SK-N-SH (cell line): ENCODE measurements at regions not wholly inside any gene's neighbourhood (a gene's known extent, or its start where the extent isn't known, plus 50 kb on each side); places are given as distances from the start of the nearest gene placed in this dataset.

Source experiments
- CTCF ChIA-PET: fragments of 300-600, 350-600 bp; formaldehyde crosslinking; extraction: SDS; loops from one replicate; lab custom pipeline; 2021; lab: Yijun Ruan, JAX
- POLR2A ChIA-PET: fragments of 350-600 bp; sonication (Branson Sonifier 250); formaldehyde crosslinking; extraction: SDS; loops from one replicate; lab custom pipeline; 2020; ENCODE audit warnings: antibody characterized with exemption, inconsistent platforms; lab: Yijun Ruan, JAX
- DNase-seq: peaks from one replicate; pipeline ENCODE4 v3.0.0; 2012
- H2AFZ ChIP-seq: fragments of 200-600 bp; sonication (generic); 2 replicates; pipeline ENCODE4 v1.8.1; 2016; ENCODE audit warnings: antibody characterized with exemption, mild to moderate bottlenecking, low read depth
- H3F3A ChIP-seq: fragments of 200-600 bp; sonication (generic); replicated peaks from 2 replicates; pipeline ENCODE3; 2016; ENCODE audit warnings: antibody characterized with exemption, mild to moderate bottlenecking; ENCODE audit not compliant: insufficient read depth
- H3K27ac ChIP-seq, 2 experiments: fragments of 200-500 bp in 1 of 2; fragments of 200-600 bp in 1 of 2; sonication (Bioruptor generic) in 1 of 2; sonication (generic), shearing (Covaris generic) in 1 of 2; 2 replicates each; pipeline versions ENCODE4 v1.5.1 to v1.6.1; 2014 to 2016; ENCODE audit warnings: low read depth in 2 of 2, inconsistent platforms in 1 of 2, low read length in 1 of 2, mild to moderate bottlenecking in 1 of 2, mixed read lengths in 1 of 2
- H3K27me3 ChIP-seq: fragments of 200-600 bp; sonication (generic), shearing (Covaris generic); 2 replicates; pipeline ENCODE4 v1.6.1; 2016; ENCODE audit warnings: mixed run types; ENCODE audit not compliant: insufficient read depth
- H3K36me3 ChIP-seq, 2 experiments: fragments of 200-500 bp in 1 of 2; fragments of 200-600 bp in 1 of 2; sonication (Bioruptor generic) in 1 of 2; sonication (generic) in 1 of 2; replicated peaks in 1 of 2; 2 replicates each; pipeline versions ENCODE3 to v1.5.1; 2014 to 2016; ENCODE audit warnings: low read length in 1 of 2, mild to moderate bottlenecking in 1 of 2; ENCODE audit not compliant: insufficient read depth in 2 of 2, control insufficient read depth in 1 of 2
- H3K4me1 ChIP-seq, 2 experiments: fragments of 200-500 bp in 1 of 2; fragments of 200-600 bp in 1 of 2; sonication (Bioruptor generic) in 1 of 2; sonication (generic), shearing (Covaris generic) in 1 of 2; 2 replicates each; pipeline versions ENCODE4 v1.5.1 to v1.6.1; 2014 to 2016; ENCODE audit warnings: low read depth in 1 of 2, low read length in 1 of 2, mixed run types in 1 of 2; ENCODE audit not compliant: insufficient read depth in 2 of 2, control insufficient read depth in 1 of 2
- H3K4me2 ChIP-seq: fragments of 200-600 bp; sonication (generic), shearing (Covaris generic); 2 replicates; pipeline ENCODE4 v1.6.1; 2017; ENCODE audit warnings: mixed run types
- H3K4me3 ChIP-seq, 2 experiments: fragments of 200-500 bp in 1 of 2; fragments of 200-600 bp in 1 of 2; sonication (Bioruptor generic) in 1 of 2; sonication (generic), shearing (Covaris generic) in 1 of 2; 2 replicates each; pipeline versions ENCODE4 v1.5.1 to v1.8.1; 2014 to 2016; ENCODE audit warnings: low read depth in 2 of 2, inconsistent platforms in 1 of 2, low read length in 1 of 2, mild to moderate bottlenecking in 1 of 2, mixed read lengths in 1 of 2, moderate library complexity in 1 of 2
- H3K79me2 ChIP-seq: fragments of 200-600 bp; sonication (generic); 2 replicates; pipeline ENCODE4 v1.8.1; 2017; ENCODE audit warnings: mild to moderate bottlenecking; ENCODE audit not compliant: insufficient read depth
- H3K9ac ChIP-seq: fragments of 200-600 bp; sonication (generic); 2 replicates; pipeline ENCODE4 v1.6.1; 2017; ENCODE audit warnings: mixed run types
- H3K9me2 ChIP-seq: fragments of 200-600 bp; sonication (generic); 2 replicates; pipeline ENCODE4 v1.6.1; 2017; ENCODE audit warnings: mixed run types
- H3K9me3 ChIP-seq: fragments of 200-600 bp; sonication (generic); 2 replicates; pipeline ENCODE4 v1.6.1; 2017; ENCODE audit warnings: mixed run types, mild to moderate bottlenecking, moderate library complexity
- H4K20me1 ChIP-seq: fragments of 200-600 bp; sonication (generic); 2 replicates; pipeline ENCODE4 v1.6.1; 2017; ENCODE audit warnings: mild to moderate bottlenecking, mixed run types; ENCODE audit not compliant: insufficient read depth
- CHD2 ChIP-seq: fragments of 150-350 bp; IDR thresholded peaks from 2 replicates; pipeline ENCODE4 v1.6.1; 2018; ENCODE audit warnings: low read length; ENCODE audit not compliant: partially characterized antibody
- ELF1 ChIP-seq: IDR thresholded peaks from 2 replicates; pipeline ENCODE4 v1.4.0; 2012
- FOSL2 ChIP-seq: IDR thresholded peaks from 2 replicates; pipeline ENCODE4 v1.4.0; 2012; ENCODE audit warnings: low read depth, mild to moderate bottlenecking, moderate library complexity, borderline replicate concordance
- FOXM1 ChIP-seq: IDR thresholded peaks from 2 replicates; pipeline ENCODE4 v1.4.0; 2012; ENCODE audit warnings: low read depth, mild to moderate bottlenecking
- GATA2 ChIP-seq: sonication (generic); formaldehyde crosslinking; IDR thresholded peaks from 2 replicates; pipeline ENCODE4 v1.5.0; 2020; ENCODE audit warnings: mild to moderate bottlenecking, missing genetic modification reagents
- JUND ChIP-seq: IDR thresholded peaks from 2 replicates; pipeline ENCODE4 v1.4.0; 2012
- MXI1 ChIP-seq: IDR thresholded peaks from 2 replicates; pipeline ENCODE4 v1.6.1; 2012; ENCODE audit warnings: mild to moderate bottlenecking, low read depth, low read length, improper control_type of control experiment
- NFIC ChIP-seq: IDR thresholded peaks from 2 replicates; pipeline ENCODE4 v1.4.0; 2012; ENCODE audit warnings: borderline replicate concordance
- NRF1 ChIP-seq: IDR thresholded peaks from 2 replicates; pipeline ENCODE4 v1.6.1; 2012; ENCODE audit warnings: low read depth, mild to moderate bottlenecking, low read length
- TAF1 ChIP-seq: IDR thresholded peaks from 2 replicates; pipeline ENCODE4 v1.6.1; 2012; ENCODE audit warnings: low read depth, mild to moderate bottlenecking, low read length, moderate library complexity, borderline replicate concordance
- TCF12 ChIP-seq: IDR thresholded peaks from 2 replicates; pipeline ENCODE4 v1.4.0; 2012
- TEAD4 ChIP-seq: IDR thresholded peaks from 2 replicates; pipeline ENCODE4 v1.4.0; 2012; ENCODE audit warnings: mild to moderate bottlenecking, borderline replicate concordance; ENCODE audit not compliant: insufficient read depth
- YY1 ChIP-seq: IDR thresholded peaks from 2 replicates; pipeline ENCODE4 v1.4.0; 2012; ENCODE audit warnings: low read depth, mild to moderate bottlenecking
- WGBS: methylation state at CpG from one replicate; pipeline ENCODE4 v1.1.6; 2017; ENCODE audit warnings: low lambda C conversion rate; 5-methylcytosine and 5-hydroxymethylcytosine counted together
- TF ChIP-seq, protein P1 (sequence below): fragments of 150-350 bp; IDR thresholded peaks from 2 replicates; pipeline ENCODE4 v1.6.1; 2017; ENCODE audit warnings: antibody characterized with exemption, low read length, low read depth, borderline replicate concordance
- TF ChIP-seq, protein P2 (sequence below): IDR thresholded peaks from 2 replicates; pipeline ENCODE4 v1.4.0; 2012; ENCODE audit warnings: low read depth, borderline replicate concordance
- TF ChIP-seq, protein P3 (sequence below): IDR thresholded peaks from 2 replicates; pipeline ENCODE4 v1.6.1; 2012; ENCODE audit warnings: mild to moderate bottlenecking, low read depth, low read length, moderate library complexity
- TF ChIP-seq, protein P4 (sequence below): fragments of 150-350 bp; IDR thresholded peaks from 2 replicates; pipeline ENCODE4 v1.6.1; 2016; ENCODE audit warnings: mild to moderate bottlenecking, low read depth, low read length
- TF ChIP-seq, protein P5 (sequence below): fragments of 200-600 bp; sonication (generic); IDR thresholded peaks from 2 replicates; pipeline ENCODE4 v1.6.1; 2017; ENCODE audit warnings: antibody characterized with exemption, mild to moderate bottlenecking, moderate library complexity

DNA sequence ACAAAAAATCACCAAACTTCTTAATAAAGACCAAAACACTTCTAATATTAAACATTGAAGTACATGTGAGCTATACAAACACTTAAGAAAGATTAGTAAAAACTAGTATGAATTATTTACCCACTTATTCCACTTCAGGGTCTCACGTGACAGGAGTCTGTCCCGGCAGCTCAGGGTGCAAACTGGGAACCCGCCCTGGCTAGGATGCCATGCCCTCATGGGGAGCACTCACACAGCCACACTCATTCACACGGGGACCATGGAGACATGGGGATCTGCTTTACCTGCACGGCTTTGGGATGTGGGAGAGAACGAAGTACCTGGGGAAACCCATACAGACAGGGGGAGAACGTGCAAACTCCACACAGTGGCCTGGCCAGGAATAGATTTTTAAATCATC, 179.3 kb upstream of the UBE3A start:
- Histone ChIP-seq H3K9me2 (no peaks in the 10 kb centered on the region), H2AFZ (no peak overlapping the region), H4K20me1 (no peaks in the 10 kb centered on the region), H3K9ac (no peak overlapping the region), H3K9me3 (no peaks in the 10 kb centered on the region), H3K27ac (no peak overlapping the region), H3K4me3 (no peak overlapping the region), H3K27me3 (no peaks in the 10 kb centered on the region), H3K36me3 (no peaks in the 10 kb centered on the region), H3F3A (no peaks in the 10 kb centered on the region), H3K79me2 (no peaks in the 10 kb centered on the region), H3K4me1 (no peaks in the 10 kb centered on the region), H3K4me2 (no peak overlapping the region)
- CTCF ChIA-PET: no interaction called here
- DNase-seq: no peak
- 47% methylated on average over 7 of the region's 7 CpGs for WGBS
- TF ChIP-seq, protein P1, sequence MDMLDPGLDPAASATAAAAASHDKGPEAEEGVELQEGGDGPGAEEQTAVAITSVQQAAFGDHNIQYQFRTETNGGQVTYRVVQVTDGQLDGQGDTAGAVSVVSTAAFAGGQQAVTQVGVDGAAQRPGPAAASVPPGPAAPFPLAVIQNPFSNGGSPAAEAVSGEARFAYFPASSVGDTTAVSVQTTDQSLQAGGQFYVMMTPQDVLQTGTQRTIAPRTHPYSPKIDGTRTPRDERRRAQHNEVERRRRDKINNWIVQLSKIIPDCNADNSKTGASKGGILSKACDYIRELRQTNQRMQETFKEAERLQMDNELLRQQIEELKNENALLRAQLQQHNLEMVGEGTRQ: no peak
- TF ChIP-seq ELF1 (no peak), NRF1 (no peak), TEAD4 (no peak), FOXM1 (no peak), MXI1 (no peak), TCF12 (no peak), YY1 (no peak), JUND (no peak), FOSL2 (no peak), GATA2 (CRISPR knock-in tag) (no peak), NFIC (no peak), TAF1 (no peak), CHD2 (no peak)
- TF ChIP-seq, protein P2, sequence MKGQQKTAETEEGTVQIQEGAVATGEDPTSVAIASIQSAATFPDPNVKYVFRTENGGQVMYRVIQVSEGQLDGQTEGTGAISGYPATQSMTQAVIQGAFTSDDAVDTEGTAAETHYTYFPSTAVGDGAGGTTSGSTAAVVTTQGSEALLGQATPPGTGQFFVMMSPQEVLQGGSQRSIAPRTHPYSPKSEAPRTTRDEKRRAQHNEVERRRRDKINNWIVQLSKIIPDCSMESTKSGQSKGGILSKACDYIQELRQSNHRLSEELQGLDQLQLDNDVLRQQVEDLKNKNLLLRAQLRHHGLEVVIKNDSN: no peak
- TF ChIP-seq, protein P3, sequence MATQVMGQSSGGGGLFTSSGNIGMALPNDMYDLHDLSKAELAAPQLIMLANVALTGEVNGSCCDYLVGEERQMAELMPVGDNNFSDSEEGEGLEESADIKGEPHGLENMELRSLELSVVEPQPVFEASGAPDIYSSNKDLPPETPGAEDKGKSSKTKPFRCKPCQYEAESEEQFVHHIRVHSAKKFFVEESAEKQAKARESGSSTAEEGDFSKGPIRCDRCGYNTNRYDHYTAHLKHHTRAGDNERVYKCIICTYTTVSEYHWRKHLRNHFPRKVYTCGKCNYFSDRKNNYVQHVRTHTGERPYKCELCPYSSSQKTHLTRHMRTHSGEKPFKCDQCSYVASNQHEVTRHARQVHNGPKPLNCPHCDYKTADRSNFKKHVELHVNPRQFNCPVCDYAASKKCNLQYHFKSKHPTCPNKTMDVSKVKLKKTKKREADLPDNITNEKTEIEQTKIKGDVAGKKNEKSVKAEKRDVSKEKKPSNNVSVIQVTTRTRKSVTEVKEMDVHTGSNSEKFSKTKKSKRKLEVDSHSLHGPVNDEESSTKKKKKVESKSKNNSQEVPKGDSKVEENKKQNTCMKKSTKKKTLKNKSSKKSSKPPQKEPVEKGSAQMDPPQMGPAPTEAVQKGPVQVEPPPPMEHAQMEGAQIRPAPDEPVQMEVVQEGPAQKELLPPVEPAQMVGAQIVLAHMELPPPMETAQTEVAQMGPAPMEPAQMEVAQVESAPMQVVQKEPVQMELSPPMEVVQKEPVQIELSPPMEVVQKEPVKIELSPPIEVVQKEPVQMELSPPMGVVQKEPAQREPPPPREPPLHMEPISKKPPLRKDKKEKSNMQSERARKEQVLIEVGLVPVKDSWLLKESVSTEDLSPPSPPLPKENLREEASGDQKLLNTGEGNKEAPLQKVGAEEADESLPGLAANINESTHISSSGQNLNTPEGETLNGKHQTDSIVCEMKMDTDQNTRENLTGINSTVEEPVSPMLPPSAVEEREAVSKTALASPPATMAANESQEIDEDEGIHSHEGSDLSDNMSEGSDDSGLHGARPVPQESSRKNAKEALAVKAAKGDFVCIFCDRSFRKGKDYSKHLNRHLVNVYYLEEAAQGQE: no peak
- TF ChIP-seq, protein P4, sequence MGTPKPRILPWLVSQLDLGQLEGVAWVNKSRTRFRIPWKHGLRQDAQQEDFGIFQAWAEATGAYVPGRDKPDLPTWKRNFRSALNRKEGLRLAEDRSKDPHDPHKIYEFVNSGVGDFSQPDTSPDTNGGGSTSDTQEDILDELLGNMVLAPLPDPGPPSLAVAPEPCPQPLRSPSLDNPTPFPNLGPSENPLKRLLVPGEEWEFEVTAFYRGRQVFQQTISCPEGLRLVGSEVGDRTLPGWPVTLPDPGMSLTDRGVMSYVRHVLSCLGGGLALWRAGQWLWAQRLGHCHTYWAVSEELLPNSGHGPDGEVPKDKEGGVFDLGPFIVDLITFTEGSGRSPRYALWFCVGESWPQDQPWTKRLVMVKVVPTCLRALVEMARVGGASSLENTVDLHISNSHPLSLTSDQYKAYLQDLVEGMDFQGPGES: no peak
- TF ChIP-seq, protein P5, sequence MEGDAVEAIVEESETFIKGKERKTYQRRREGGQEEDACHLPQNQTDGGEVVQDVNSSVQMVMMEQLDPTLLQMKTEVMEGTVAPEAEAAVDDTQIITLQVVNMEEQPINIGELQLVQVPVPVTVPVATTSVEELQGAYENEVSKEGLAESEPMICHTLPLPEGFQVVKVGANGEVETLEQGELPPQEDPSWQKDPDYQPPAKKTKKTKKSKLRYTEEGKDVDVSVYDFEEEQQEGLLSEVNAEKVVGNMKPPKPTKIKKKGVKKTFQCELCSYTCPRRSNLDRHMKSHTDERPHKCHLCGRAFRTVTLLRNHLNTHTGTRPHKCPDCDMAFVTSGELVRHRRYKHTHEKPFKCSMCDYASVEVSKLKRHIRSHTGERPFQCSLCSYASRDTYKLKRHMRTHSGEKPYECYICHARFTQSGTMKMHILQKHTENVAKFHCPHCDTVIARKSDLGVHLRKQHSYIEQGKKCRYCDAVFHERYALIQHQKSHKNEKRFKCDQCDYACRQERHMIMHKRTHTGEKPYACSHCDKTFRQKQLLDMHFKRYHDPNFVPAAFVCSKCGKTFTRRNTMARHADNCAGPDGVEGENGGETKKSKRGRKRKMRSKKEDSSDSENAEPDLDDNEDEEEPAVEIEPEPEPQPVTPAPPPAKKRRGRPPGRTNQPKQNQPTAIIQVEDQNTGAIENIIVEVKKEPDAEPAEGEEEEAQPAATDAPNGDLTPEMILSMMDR: no peak
- POLR2A ChIA-PET: no interaction called here
